ENCODE measurements at regions not wholly inside any gene's neighbourhood (a gene's known extent, or its start where the extent isn't known, plus 50 kb on each side); places are given as distances from the start of the nearest gene placed in this dataset.

- H3K27me3 ChIP-seq (ENCODE audit: control insufficient read depth, insufficient read depth, low read length, poor library complexity, severe bottlenecking), result no peaks in the 10 kb centered on the region
- H3K4me1 ChIP-seq (ENCODE audit: control insufficient read depth, insufficient read depth, low read length), result no peaks in the 10 kb centered on the region
- no peaks in the 10 kb centered on the region for H3K9me3 ChIP-seq (ENCODE audit: control insufficient read depth, low read length)
- no peaks in the 10 kb centered on the region for H3K36me3 ChIP-seq (ENCODE audit: control insufficient read depth, insufficient read depth, low read length)
- WGBS, 2 experiments, result 81 to 85% methylated on average over 12 of the region's 12 CpGs
- no peak overlapping the region for H3K4me3 ChIP-seq (ENCODE audit: insufficient read depth, low read depth, low read length)
- no peak overlapping the region for H3K27ac ChIP-seq (ENCODE audit: insufficient read depth, low read depth, low read length, poor library complexity, severe bottlenecking)
Observed at GRCh38 chr10:42979721-42980467, 97.0 kb upstream of the RET start.

DNA sequence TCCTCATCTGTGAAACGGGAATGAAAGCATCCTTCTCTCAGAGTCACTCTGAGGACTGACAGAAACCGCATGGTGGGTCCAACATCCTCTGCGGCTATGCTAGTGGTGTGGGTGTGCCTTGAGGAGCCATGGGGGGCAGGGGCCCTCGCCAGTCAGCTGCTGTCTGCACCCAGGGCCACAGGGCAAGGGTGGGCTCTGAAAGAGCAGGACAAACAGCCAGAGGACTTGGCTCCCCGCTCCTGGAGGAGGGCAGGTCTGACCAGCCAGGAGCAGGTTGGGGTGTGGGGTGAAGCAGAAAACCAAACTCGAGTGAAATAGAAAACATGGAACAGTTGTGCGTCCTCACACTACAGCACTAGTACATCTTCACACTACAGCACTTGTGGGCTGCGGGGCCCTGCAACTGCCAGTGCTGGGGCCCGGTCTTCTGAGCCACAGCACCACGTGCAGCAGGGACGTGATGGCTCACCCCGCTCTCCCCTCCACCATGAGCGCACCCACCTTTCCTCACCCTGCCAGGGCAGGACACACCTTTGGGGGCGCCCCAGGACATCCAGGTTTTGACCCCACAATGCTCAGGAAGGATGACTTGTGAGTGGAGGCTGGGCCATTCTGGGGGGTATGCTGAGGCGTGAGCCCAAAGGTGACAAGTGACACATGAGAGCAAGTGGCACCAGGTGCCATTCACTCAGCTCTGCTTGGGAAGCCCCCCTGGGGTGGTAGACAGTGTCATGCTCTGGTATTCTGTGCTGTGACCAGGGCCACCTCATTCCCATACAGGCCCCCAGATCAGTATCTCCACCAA is 96.1 kb upstream of the RET start:
- no peaks in the 10 kb centered on the region for H3K36me3 ChIP-seq (ENCODE audit: control insufficient read depth, insufficient read depth, low read length)
- no peaks in the 10 kb centered on the region for H3K9me3 ChIP-seq (ENCODE audit: control insufficient read depth, low read length)
- 87 to 89% methylated on average over 15 of the region's 15 CpGs for WGBS, 2 experiments
- H3K4me1 ChIP-seq (ENCODE audit: control insufficient read depth, insufficient read depth, low read length), result no peaks in the 10 kb centered on the region
- no peaks in the 10 kb centered on the region for H3K27me3 ChIP-seq (ENCODE audit: control insufficient read depth, insufficient read depth, low read length, poor library complexity, severe bottlenecking)
- H3K27ac ChIP-seq (ENCODE audit: insufficient read depth, low read depth, low read length, poor library complexity, severe bottlenecking), result no peak overlapping the region
- no peak overlapping the region for H3K4me3 ChIP-seq (ENCODE audit: insufficient read depth, low read depth, low read length)

DNA sequence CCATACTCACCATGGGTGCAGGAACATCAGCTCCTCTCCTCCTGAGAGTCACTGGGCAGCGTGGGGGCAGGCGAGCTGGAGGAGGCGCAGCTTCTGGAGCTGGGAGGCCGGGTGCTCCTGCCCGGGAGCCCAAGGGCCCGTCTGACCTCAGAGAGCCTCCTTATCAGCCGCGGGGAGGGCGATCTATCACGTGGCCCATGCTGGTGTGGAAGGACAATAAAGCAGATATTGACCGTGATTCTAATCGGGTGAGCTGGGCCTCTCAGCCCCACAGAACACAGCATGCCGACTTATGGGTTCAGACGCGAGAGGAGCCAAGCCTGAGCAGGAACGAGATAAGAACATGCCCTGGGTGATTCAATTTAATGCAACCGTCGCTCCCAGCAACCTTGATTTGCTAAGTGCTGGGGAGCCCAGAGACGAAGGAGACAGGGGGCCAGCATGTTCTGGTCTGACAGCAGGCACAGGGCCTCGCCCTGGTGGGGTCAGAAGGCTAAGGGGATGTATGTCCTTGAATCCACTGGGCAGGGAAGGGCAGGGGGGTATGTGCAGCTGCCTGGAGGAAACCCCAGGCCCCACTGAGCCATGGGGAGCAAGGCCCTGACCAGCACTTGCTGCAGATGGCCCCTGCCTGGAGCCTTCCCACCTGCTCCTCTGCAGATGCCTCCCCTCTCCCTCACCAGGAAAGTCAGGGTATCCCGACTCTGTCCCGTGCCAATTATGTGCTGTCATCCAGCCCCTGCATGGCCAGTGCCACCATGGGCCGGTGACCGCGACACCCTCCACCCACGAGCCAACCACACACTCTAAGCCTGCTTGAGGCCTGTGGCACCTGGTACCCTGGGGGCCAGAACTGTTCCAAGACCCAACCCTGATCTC is 95.3 kb upstream of the RET start:
- H3K36me3 ChIP-seq (ENCODE audit: control insufficient read depth, insufficient read depth, low read length), result no peaks in the 10 kb centered on the region
- no peak overlapping the region for H3K4me3 ChIP-seq (ENCODE audit: insufficient read depth, low read depth, low read length)
- no peak overlapping the region for H3K27ac ChIP-seq (ENCODE audit: insufficient read depth, low read depth, low read length, poor library complexity, severe bottlenecking)
- no peaks in the 10 kb centered on the region for H3K9me3 ChIP-seq (ENCODE audit: control insufficient read depth, low read length)
- H3K4me1 ChIP-seq (ENCODE audit: control insufficient read depth, insufficient read depth, low read length), result no peaks in the 10 kb centered on the region
- H3K27me3 ChIP-seq (ENCODE audit: control insufficient read depth, insufficient read depth, low read length, poor library complexity, severe bottlenecking), result no peaks in the 10 kb centered on the region
- 92% methylated on average over 26 of the region's 26 CpGs for WGBS, 2 experiments

DNA sequence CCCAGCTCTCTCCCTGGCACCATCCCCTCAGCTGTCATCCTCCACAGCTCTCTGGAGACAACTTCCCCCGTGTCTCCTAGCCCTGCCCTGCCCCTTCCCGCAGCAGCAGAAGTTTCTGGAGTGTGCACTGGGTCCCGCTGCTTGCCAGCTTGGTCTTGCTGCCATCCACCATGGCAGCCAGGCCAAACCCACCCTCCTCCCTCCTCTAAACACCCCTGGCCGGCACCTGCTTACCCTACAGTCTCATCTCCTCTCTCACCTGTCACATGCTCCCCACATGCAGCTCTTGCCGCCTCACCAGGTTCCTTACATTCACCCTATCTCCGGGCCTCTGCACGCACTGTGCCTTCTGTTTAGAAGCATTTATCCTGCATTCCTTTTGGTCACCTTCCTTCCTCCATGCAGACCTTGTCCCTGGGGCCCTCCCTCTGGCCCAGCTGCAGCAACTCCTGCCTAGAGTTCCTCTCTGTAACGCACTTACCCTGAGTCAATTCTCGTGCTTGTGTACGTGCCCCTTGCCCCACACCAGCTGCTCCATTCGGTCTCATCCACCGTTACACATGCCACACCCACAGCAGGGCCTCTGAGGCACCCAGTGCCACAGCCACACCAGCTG is 93.9 kb upstream of the RET start:
- Histone ChIP-seq H3K36me3 (ENCODE audit: control insufficient read depth, insufficient read depth, low read length) (no peaks in the 10 kb centered on the region), H3K27me3 (ENCODE audit: control insufficient read depth, insufficient read depth, low read length, poor library complexity, severe bottlenecking) (no peaks in the 10 kb centered on the region), H3K4me3 (ENCODE audit: insufficient read depth, low read depth, low read length) (no peak overlapping the region), H3K9me3 (ENCODE audit: control insufficient read depth, low read length) (no peaks in the 10 kb centered on the region), H3K27ac (ENCODE audit: insufficient read depth, low read depth, low read length, poor library complexity, severe bottlenecking) (no peak overlapping the region), H3K4me1 (ENCODE audit: control insufficient read depth, insufficient read depth, low read length) (no peaks in the 10 kb centered on the region)
- 91 to 93% methylated on average over 12 of the region's 12 CpGs for WGBS, 2 experiments

DNA sequence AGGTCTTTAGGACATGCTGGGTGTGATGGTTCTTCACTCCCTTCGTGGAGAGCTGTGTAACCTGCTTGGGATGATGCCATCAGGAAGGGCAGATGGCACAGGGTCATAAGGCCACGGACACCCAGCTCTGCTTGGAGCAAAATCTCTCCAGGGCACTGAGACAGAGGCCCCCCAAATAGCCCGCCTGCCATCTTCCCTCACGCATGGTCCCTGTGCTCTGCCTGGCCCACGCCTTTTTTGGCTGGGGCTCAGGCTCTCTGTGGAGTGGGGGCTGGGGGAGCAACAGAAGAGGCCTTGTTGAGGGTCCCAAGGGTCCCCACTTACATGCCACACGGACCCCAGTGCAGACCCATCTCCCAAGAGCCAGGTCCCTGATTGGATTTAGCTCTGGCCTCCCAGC is 93.3 kb upstream of the RET start:
- H3K9me3 ChIP-seq (ENCODE audit: control insufficient read depth, low read length), result no peaks in the 10 kb centered on the region
- H3K4me1 ChIP-seq (ENCODE audit: control insufficient read depth, insufficient read depth, low read length), result no peaks in the 10 kb centered on the region
- H3K27me3 ChIP-seq (ENCODE audit: control insufficient read depth, insufficient read depth, low read length, poor library complexity, severe bottlenecking), result no peaks in the 10 kb centered on the region
- H3K27ac ChIP-seq (ENCODE audit: insufficient read depth, low read depth, low read length, poor library complexity, severe bottlenecking), result no peak overlapping the region
- H3K4me3 ChIP-seq (ENCODE audit: insufficient read depth, low read depth, low read length), result no peak overlapping the region
- no peaks in the 10 kb centered on the region for H3K36me3 ChIP-seq (ENCODE audit: control insufficient read depth, insufficient read depth, low read length)
- 90 to 94% methylated on average over 6 of the region's 6 CpGs for WGBS, 2 experiments

DNA sequence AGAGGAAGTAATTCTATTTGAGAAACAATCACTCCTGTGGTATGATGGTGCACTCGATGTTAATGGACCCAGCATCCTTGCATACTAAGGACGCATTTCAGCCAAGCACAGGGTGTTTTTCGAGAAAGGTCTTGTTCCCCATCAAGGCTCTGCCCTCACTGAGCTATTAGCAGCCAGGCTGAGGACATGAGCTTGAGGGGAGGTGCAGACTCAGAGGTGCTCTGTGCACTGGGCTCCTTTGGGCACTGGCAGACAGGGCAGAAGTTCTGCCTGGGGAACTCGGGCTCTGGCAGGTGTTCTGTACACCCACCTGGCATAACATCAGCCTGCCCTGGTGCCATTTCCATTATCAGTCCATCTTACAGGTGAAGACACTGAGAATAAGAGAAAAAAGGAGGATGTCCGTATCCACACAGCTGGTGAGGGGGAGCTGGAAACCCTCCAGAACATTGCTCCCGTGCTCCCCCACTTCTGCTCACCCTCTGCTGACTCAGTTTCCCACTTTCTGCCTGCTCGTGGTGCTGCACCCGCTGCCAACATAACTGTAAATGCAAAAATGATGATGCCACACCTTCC is 92.7 kb upstream of the RET start:
- H3K36me3 ChIP-seq (ENCODE audit: control insufficient read depth, insufficient read depth, low read length), result no peaks in the 10 kb centered on the region
- WGBS, 2 experiments, result 93 to 94% methylated on average over 8 of the region's 8 CpGs

DNA sequence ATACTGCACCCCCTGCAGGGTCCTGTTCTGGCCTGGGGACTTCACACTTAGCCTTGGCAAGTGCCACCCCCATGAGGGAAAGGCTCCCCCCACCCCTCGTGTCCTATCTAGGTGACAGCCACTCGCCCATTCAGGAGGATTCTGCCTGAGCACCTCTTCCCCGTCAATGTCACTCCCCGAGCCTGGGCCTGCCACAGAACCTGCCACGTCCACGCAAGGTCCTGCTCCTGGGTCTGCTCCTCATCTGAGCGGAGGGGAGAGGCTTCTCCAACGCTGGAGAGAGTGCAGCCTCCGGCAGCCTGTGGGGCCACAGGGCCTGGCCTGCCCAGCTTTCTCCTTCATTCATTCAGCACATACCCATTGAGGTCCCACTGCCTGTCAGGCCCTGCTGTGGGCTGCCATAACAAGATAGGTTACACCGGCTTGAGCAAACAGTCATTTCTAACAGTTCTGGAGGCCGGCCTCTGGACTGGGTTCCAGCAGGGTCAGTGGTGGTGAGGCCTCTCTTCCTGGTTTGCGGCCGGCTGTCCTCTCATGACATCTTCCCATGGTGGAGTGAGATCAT is 92.0 kb upstream of the RET start:
- H3K36me3 ChIP-seq (ENCODE audit: control insufficient read depth, insufficient read depth, low read length), result no peaks in the 10 kb centered on the region
- no peaks in the 10 kb centered on the region for H3K4me1 ChIP-seq (ENCODE audit: control insufficient read depth, insufficient read depth, low read length)
- H3K9me3 ChIP-seq (ENCODE audit: control insufficient read depth, low read length), result no peaks in the 10 kb centered on the region
- H3K4me3 ChIP-seq (ENCODE audit: insufficient read depth, low read depth, low read length), result no peak overlapping the region
- H3K27ac ChIP-seq (ENCODE audit: insufficient read depth, low read depth, low read length, poor library complexity, severe bottlenecking), result no peak overlapping the region
- no peaks in the 10 kb centered on the region for H3K27me3 ChIP-seq (ENCODE audit: control insufficient read depth, insufficient read depth, low read length, poor library complexity, severe bottlenecking)
- 94% methylated on average over 13 of the region's 13 CpGs for WGBS, 2 experiments

More for the DNA sequence above, 92.7 kb upstream of the RET start:
- Histone ChIP-seq H3K9me3 (ENCODE audit: control insufficient read depth, low read length) (no peaks in the 10 kb centered on the region), H3K4me3 (ENCODE audit: insufficient read depth, low read depth, low read length) (no peak overlapping the region), H3K27ac (ENCODE audit: insufficient read depth, low read depth, low read length, poor library complexity, severe bottlenecking) (no peak overlapping the region), H3K4me1 (ENCODE audit: control insufficient read depth, insufficient read depth, low read length) (no peaks in the 10 kb centered on the region), H3K27me3 (ENCODE audit: control insufficient read depth, insufficient read depth, low read length, poor library complexity, severe bottlenecking) (no peaks in the 10 kb centered on the region)

DNA sequence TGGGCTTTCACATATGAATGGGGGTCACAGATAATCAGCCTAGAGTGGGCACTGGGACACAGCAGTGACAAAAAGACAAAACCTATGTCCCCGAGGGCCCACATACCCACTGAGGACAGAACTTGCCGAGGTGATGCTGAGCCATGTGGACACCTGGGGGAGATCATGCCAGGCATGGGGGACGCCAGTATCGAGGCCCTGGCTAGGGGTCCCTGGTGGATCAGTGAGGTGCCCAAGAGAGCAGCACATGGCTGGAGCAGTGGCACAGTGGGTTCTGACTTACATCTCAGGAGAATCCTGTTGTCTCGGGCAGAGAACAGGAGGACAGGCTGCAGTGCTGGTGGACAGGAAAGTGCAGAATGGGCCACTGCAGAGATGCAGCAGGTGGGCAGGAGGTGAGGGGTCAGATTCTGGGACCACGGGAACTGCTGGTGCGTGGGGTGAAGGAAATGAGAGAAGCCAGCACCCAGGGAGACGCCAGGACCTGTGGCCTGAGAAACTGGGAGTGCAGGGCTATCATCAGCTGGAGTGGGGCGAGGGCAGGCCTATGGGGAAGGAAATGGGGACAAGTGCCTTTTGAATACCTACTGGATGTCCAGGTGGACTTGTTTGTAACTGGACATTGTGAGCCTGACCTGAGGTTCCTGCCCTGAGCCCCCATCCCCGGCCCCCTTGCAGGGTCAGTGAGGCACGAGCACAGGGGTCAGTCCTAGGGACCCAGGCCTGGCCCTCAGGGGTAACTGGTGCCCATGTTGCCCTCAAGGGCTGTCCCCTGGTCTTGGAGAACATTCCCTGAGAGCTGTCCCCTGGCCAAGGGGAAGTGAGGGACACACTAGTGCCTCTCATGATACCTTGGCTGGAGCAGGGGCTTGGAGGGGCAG is 91.2 kb upstream of the RET start:
- H3K4me1 ChIP-seq (ENCODE audit: control insufficient read depth, insufficient read depth, low read length), result no peaks in the 10 kb centered on the region
- WGBS, 2 experiments, result 89 to 90% methylated on average over 11 of the region's 11 CpGs
- no peak overlapping the region for H3K27ac ChIP-seq (ENCODE audit: insufficient read depth, low read depth, low read length, poor library complexity, severe bottlenecking)
- H3K27me3 ChIP-seq (ENCODE audit: control insufficient read depth, insufficient read depth, low read length, poor library complexity, severe bottlenecking), result no peaks in the 10 kb centered on the region
- no peaks in the 10 kb centered on the region for H3K36me3 ChIP-seq (ENCODE audit: control insufficient read depth, insufficient read depth, low read length)
- H3K9me3 ChIP-seq (ENCODE audit: control insufficient read depth, low read length), result no peaks in the 10 kb centered on the region
- no peak overlapping the region for H3K4me3 ChIP-seq (ENCODE audit: insufficient read depth, low read depth, low read length)

- H3K4me3 ChIP-seq (ENCODE audit: insufficient read depth, low read depth, low read length), result no peak overlapping the region
- H3K4me1 ChIP-seq (ENCODE audit: control insufficient read depth, insufficient read depth, low read length), result no peaks in the 10 kb centered on the region
- WGBS, 2 experiments, result 89 to 92% methylated on average over 4 of the region's 4 CpGs
- no peak overlapping the region for H3K27ac ChIP-seq (ENCODE audit: insufficient read depth, low read depth, low read length, poor library complexity, severe bottlenecking)
- no peaks in the 10 kb centered on the region for H3K27me3 ChIP-seq (ENCODE audit: control insufficient read depth, insufficient read depth, low read length, poor library complexity, severe bottlenecking)
- no peaks in the 10 kb centered on the region for H3K9me3 ChIP-seq (ENCODE audit: control insufficient read depth, low read length)
- no peaks in the 10 kb centered on the region for H3K36me3 ChIP-seq (ENCODE audit: control insufficient read depth, insufficient read depth, low read length)
Observed at GRCh38 chr10:42986633-42987032, 90.2 kb upstream of the RET start.
